ENCODE measurements at regions not wholly inside any gene's neighbourhood (a gene's known extent, or its start where the extent isn't known, plus 50 kb on each side); places are given as distances from the start of the nearest gene placed in this dataset.
"Not testable (repeated sequence)": the region's sequence is repeated elsewhere in the genome, so short reads cannot be mapped to it uniquely, and the experiment has no call there.

DNA sequence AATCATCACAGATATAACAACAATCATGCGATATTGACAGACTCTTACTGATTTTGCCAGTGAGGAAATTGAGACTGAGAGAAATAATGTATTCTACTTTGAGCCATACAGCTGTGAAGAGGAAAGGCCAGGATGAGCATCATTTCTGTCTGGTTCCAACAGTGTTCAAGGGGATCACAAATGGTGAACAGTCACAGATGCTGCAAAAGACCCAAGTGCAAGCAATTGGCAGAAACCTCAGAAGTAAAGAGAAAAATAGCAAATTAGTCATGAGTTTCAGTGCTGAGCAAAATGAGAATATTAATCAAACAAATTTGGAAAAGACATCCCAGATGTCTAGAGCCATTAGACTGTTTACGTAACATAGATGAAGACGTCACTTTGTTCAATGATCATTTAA is 114.1 kb downstream of the RAB38 start:
- H3K27me3 ChIP-seq: no peaks in the 10 kb centered on the region
- ATAC-seq (no peak), DNase-seq (no peak)
- H3K9me3 ChIP-seq: no peaks in the 10 kb centered on the region
- intact Hi-C loops (cut with DNase I): no loop called here
- no peaks in the 10 kb centered on the region for H3K36me3 ChIP-seq (replicated peaks in 1 of 2; ENCODE audit: insufficient read depth in 1 of 2, low read depth in 2 of 2)
- H3K4me1 ChIP-seq: peaks cover 7% of the 10 kb centered on the region
- no peak overlapping the region for H3K27ac ChIP-seq
- no peak for TF ChIP-seq POLR2A (IDR thresholded peaks at IDR 0.05)
- TF ChIP-seq, protein P1, sequence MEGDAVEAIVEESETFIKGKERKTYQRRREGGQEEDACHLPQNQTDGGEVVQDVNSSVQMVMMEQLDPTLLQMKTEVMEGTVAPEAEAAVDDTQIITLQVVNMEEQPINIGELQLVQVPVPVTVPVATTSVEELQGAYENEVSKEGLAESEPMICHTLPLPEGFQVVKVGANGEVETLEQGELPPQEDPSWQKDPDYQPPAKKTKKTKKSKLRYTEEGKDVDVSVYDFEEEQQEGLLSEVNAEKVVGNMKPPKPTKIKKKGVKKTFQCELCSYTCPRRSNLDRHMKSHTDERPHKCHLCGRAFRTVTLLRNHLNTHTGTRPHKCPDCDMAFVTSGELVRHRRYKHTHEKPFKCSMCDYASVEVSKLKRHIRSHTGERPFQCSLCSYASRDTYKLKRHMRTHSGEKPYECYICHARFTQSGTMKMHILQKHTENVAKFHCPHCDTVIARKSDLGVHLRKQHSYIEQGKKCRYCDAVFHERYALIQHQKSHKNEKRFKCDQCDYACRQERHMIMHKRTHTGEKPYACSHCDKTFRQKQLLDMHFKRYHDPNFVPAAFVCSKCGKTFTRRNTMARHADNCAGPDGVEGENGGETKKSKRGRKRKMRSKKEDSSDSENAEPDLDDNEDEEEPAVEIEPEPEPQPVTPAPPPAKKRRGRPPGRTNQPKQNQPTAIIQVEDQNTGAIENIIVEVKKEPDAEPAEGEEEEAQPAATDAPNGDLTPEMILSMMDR (IDR thresholded peaks at IDR 0.05): no peak
- no peak overlapping the region for H3K4me3 ChIP-seq
- 87 to 92% methylated on average over 3 of the region's 3 CpGs for WGBS, 2 donors

DNA sequence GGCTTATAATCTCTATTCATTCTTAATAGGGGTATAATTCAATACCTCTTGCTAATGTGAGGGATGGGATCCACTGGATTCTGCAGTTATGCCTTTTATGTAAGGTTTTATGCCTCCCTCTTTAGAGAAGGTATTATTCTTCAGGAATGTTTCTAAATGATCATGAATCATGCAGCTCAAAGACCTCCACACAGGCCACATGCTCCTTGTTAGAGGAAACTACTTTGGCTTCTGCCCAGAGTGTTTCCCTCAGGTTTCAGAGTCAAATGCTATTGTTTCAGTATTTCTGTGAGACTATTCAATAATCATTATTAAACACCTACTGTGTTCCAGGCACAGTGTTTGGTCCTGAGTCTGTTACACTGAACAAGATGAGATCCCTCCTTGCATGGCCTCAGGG is 115.9 kb downstream of the RAB38 start:
- H3K4me3 ChIP-seq: no peak overlapping the region
- H3K27me3 ChIP-seq: no peaks in the 10 kb centered on the region
- H3K4me1 ChIP-seq: peaks cover 7% of the 10 kb centered on the region
- DNase-seq: no peak
- no peaks in the 10 kb centered on the region for H3K9me3 ChIP-seq
- no peak for ATAC-seq
- intact Hi-C loops (cut with DNase I): no loop called here
- H3K36me3 ChIP-seq (replicated peaks in 1 of 2; ENCODE audit: insufficient read depth in 1 of 2, low read depth in 2 of 2): no peaks in the 10 kb centered on the region
- no peak for TF ChIP-seq POLR2A (IDR thresholded peaks at IDR 0.05)
- TF ChIP-seq, protein P1 (IDR thresholded peaks at IDR 0.05): no peak
- no peak overlapping the region for H3K27ac ChIP-seq

DNA sequence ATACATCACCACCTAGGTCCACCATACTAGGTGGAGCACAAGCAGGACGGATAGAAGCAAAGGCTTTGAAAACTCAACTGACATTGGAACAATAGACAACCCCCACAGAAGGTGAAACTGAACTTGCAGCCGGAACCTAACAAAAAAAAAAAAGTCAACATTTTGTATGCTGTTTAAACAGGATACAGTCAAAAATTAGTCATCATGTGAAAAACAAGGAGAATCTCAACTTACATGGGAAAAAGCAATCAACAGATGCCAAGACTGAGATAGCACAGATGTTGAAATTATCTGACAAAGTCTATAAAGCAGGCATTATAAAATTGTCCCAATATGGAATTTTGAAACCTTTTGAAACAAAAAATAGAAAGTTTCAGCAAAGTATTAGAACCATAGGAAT is 123.8 kb downstream of the RAB38 start:
- H3K36me3 ChIP-seq (replicated peaks in 1 of 2; ENCODE audit: insufficient read depth in 1 of 2, low read depth in 2 of 2): no peaks in the 10 kb centered on the region
- DNase-seq: no peak
- H3K4me1 ChIP-seq: no peaks in the 10 kb centered on the region
- intact Hi-C loops (cut with DNase I): no loop called here
- no peak overlapping the region for H3K4me3 ChIP-seq
- no peak overlapping the region for H3K27ac ChIP-seq
- no peaks in the 10 kb centered on the region for H3K27me3 ChIP-seq
- WGBS, 2 donors: 87 to 88% methylated on average over 2 of the region's 2 CpGs
- H3K9me3 ChIP-seq: no peaks in the 10 kb centered on the region
- no peak for ATAC-seq
- TF ChIP-seq, protein P1 (IDR thresholded peaks at IDR 0.05): no peak
- no peak for TF ChIP-seq POLR2A (IDR thresholded peaks at IDR 0.05)

DNA sequence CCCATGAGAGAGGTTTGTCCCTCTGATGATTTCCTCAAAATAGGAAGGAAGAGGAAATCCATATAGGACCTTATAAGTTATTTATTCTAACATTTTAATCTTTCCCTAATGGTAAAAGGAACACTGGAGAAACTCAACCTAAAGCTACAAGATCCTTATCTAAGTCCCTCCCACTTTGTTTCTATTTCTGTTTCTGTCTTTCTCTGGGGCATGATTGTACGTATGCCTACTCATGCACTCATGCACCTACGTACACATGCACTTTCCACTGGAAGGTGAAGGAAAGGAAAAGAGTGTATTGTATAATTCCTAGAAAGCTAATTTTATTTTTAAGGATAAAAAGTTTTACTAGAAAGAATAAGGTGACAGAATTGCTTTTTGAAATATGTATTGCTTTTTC is 125.0 kb downstream of the RAB38 start:
- Histone ChIP-seq H3K27me3 (no peaks in the 10 kb centered on the region), H3K4me1 (no peaks in the 10 kb centered on the region), H3K4me3 (no peak overlapping the region), H3K27ac (no peak overlapping the region), H3K36me3 (replicated peaks in 1 of 2; ENCODE audit: insufficient read depth in 1 of 2, low read depth in 2 of 2) (no peaks in the 10 kb centered on the region), H3K9me3 (no peaks in the 10 kb centered on the region)
- no peak for ATAC-seq
- intact Hi-C loops (cut with DNase I): no loop called here
- no peak for DNase-seq
- no peak for TF ChIP-seq POLR2A (IDR thresholded peaks at IDR 0.05)
- TF ChIP-seq, protein P1 (IDR thresholded peaks at IDR 0.05): no peak
- WGBS, 2 donors: 58 to 69% methylated on average over 2 of the region's 2 CpGs

DNA sequence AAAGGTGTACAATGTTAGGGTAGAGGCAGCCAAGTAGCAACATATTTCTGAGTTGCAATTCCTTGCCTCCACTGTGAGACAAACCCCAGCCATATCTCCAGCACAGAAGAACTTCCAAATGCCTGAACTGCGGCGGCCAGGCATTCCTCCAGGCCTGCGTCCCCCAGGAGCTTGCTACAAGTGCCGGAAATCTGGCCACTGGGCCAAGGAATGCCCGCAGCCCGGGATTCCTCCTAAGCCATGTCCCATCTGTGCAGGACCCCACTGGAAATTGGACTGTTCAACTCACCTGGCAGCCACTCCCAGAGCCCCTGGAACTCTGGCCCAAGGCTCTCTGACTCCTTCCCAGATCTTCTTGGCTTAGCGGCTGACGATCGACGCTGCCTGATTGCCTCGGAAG is 130.0 kb downstream of the RAB38 start:
- H3K4me3 ChIP-seq; H3K36me3 ChIP-seq (replicated peaks in 1 of 2; ENCODE audit: insufficient read depth in 1 of 2, low read depth in 2 of 2); H3K27me3 ChIP-seq; H3K9me3 ChIP-seq; intact Hi-C loops (cut with DNase I); H3K27ac ChIP-seq; ATAC-seq; DNase-seq: not testable (repeated sequence)
- 92 to 96% methylated on average over 11 of the region's 11 CpGs for WGBS, 2 donors
- H3K4me1 ChIP-seq: peaks cover 13% of the 10 kb centered on the region

DNA sequence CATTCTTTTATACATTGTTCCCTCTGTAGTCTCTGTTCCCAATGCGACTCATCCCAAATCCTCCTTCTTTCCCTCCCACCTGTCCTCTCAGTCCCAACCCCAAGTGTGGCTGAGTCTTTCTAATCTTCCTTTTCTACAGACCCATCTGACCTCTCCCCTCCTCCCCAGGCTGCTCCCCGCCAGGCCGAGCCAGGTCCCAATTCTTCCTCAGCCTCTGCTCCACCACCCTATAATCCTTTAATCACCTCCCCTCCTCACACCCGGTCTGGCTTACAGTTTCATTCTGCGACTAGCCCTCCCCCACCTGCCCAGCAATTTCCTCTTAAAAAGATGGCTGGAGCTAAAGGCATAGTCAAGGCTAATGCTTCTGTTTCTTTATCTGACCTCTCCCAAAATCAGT is 130.6 kb downstream of the RAB38 start:
- H3K4me3 ChIP-seq; H3K36me3 ChIP-seq (replicated peaks in 1 of 2; ENCODE audit: insufficient read depth in 1 of 2, low read depth in 2 of 2); ATAC-seq; H3K27me3 ChIP-seq; intact Hi-C loops (cut with DNase I); H3K27ac ChIP-seq; H3K9me3 ChIP-seq; DNase-seq: not testable (repeated sequence)
- peaks cover 19% of the 10 kb centered on the region for H3K4me1 ChIP-seq
- 87 to 94% methylated on average over 5 of the region's 5 CpGs for WGBS, 2 donors
